Neuronal stem cell (in vitro differentiated cells): ENCODE measurements at regions not wholly inside any gene's neighbourhood (a gene's known extent, or its start where the extent isn't known, plus 50 kb on each side); places are given as distances from the start of the nearest gene placed in this dataset.

ENCODE experiments used
- DNase-seq: peaks from one replicate; pipeline ENCODE4 v3.0.0-alpha.2; 2013; ENCODE audit warnings: low spot score
- H2AFZ ChIP-seq: one replicate; pipeline ENCODE4 v1.6.1; 2013; ENCODE audit warnings: mild to moderate bottlenecking, low read length, inconsistent platforms
- H2AK5ac ChIP-seq: 2 replicates; pipeline ENCODE4 v1.6.1; 2013; ENCODE audit warnings: low read depth, mild to moderate bottlenecking, inconsistent platforms, low read length, moderate library complexity, mixed read lengths
- H2BK120ac ChIP-seq: 2 replicates; pipeline ENCODE4 v1.6.1; 2013; ENCODE audit warnings: low read depth, mild to moderate bottlenecking, inconsistent platforms, low read length, moderate library complexity, mixed read lengths
- H2BK12ac ChIP-seq: one replicate; pipeline ENCODE4 v1.6.1; 2013; ENCODE audit warnings: low read length, inconsistent platforms
- H2BK15ac ChIP-seq: 2 replicates; pipeline ENCODE4 v1.6.1; 2013; ENCODE audit warnings: mild to moderate bottlenecking, low read length, inconsistent platforms, mixed read lengths
- H2BK5ac ChIP-seq: one replicate; pipeline ENCODE4 v1.6.1; 2013; ENCODE audit warnings: inconsistent platforms, mild to moderate bottlenecking, low read length, moderate library complexity
- H3K14ac ChIP-seq: one replicate; pipeline ENCODE4 v1.6.1; 2013; ENCODE audit warnings: low read length, inconsistent platforms
- H3K18ac ChIP-seq: 2 replicates; pipeline ENCODE4 v1.6.1; 2013; ENCODE audit warnings: low read length, inconsistent platforms
- H3K23ac ChIP-seq: 2 replicates; pipeline ENCODE4 v1.6.1; 2013; ENCODE audit warnings: low read depth, mild to moderate bottlenecking, mixed read lengths, low read length, inconsistent platforms; ENCODE audit not compliant: poor library complexity
- H3K27ac ChIP-seq: replicated peaks from 3 replicates; pipeline ENCODE4 v1.5.1; 2013; ENCODE audit warnings: low read length, inconsistent platforms
- H3K27me3 ChIP-seq, 3 experiments: 2 replicates each; pipeline ENCODE4 v1.6.1; 2013; ENCODE audit warnings: low read length in 3 of 3, mild to moderate bottlenecking in 2 of 3, inconsistent platforms in 1 of 3, low read depth in 1 of 3, mixed read lengths in 1 of 3, moderate library complexity in 1 of 3; ENCODE audit not compliant: control insufficient read depth in 3 of 3, insufficient read depth in 3 of 3
- H3K36me3 ChIP-seq, 2 donors: replicated peaks in 1 of 2; 2 replicates each; pipeline ENCODE4 v1.6.1; 2013; ENCODE audit warnings: low read length in 2 of 2; ENCODE audit not compliant: control insufficient read depth in 2 of 2, insufficient read depth in 2 of 2
- H3K4ac ChIP-seq: 2 replicates; pipeline ENCODE4 v1.6.1; 2013; ENCODE audit warnings: inconsistent platforms, mild to moderate bottlenecking, low read length, moderate library complexity
- H3K4me1 ChIP-seq, 2 donors: 1 replicate in 1 of 2; 2 replicates in 1 of 2; pipeline ENCODE4 v1.6.1; 2013; ENCODE audit warnings: low read length in 2 of 2, low read depth in 1 of 2; ENCODE audit not compliant: control insufficient read depth in 2 of 2, insufficient read depth in 1 of 2
- H3K4me2 ChIP-seq: one replicate; pipeline ENCODE4 v1.6.1; 2013; ENCODE audit warnings: mild to moderate bottlenecking, low read length, inconsistent platforms; ENCODE audit not compliant: insufficient read depth, poor library complexity, severe bottlenecking
- H3K4me3 ChIP-seq, 2 donors: 2 replicates each; pipeline ENCODE4 v1.5.1; 2013; ENCODE audit warnings: low read length in 2 of 2, mild to moderate bottlenecking in 2 of 2, inconsistent platforms in 1 of 2, moderate library complexity in 1 of 2
- H3K79me1 ChIP-seq: one replicate; pipeline ENCODE4 v1.6.1; 2013; ENCODE audit warnings: low read depth, mild to moderate bottlenecking, inconsistent platforms, low read length, moderate library complexity
- H3K9ac ChIP-seq: one replicate; pipeline ENCODE4 v1.6.1; 2013; ENCODE audit warnings: mild to moderate bottlenecking, low read depth, low read length, inconsistent platforms; ENCODE audit not compliant: poor library complexity
- H3K9me3 ChIP-seq, 2 donors: replicated peaks in 1 of 2; 2 replicates each; pipeline versions ENCODE3 to v1.6.1; 2013; ENCODE audit warnings: low read length in 2 of 2, mild to moderate bottlenecking in 2 of 2, inconsistent platforms in 1 of 2, low read depth in 1 of 2, mixed read lengths in 1 of 2, moderate library complexity in 1 of 2; ENCODE audit not compliant: control insufficient read depth in 2 of 2, insufficient read depth in 1 of 2
- H4K8ac ChIP-seq: one replicate; pipeline ENCODE4 v1.6.1; 2013; ENCODE audit warnings: low read depth, mild to moderate bottlenecking, inconsistent platforms, low read length, moderate library complexity
- H4K91ac ChIP-seq: one replicate; pipeline ENCODE4 v1.6.1; 2013; ENCODE audit warnings: low read length, low read depth, mild to moderate bottlenecking, inconsistent platforms; ENCODE audit not compliant: poor library complexity
- WGBS, 2 donors: extraction: QIAGEN DNeasy Blood & Tissue Kit; methylation state at CpG; one replicate each; pipeline ENCODE4 v1.1.7; 2013; ENCODE audit warnings: missing lambda C conversion rate in 2 of 2, mixed read lengths in 1 of 2; ENCODE audit not compliant: insufficient read length in 2 of 2, insufficient replicate concordance in 1 of 2; ENCODE audit errors: extremely low coverage in 2 of 2; 5-methylcytosine and 5-hydroxymethylcytosine counted together

DNA sequence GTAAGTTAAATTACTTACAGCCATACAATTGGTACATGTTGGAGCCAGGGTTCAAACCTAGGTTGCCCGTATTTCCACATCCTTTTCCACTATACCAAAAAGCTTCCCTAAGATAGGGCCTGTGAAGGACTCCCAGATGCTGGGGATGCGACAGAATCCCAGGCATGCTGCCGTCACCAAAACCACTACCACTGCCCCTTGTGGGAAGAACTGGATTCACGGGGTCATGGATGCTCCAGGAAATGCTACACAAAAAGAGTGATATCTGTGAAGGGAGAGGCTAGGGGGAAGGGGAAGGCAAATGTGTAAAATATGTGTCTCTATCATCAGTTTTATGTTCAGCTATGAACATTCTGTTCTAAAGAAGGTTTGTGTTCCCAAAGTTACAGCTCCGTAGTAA is 133.9 kb upstream of the IVNS1ABP start:
- H2AFZ ChIP-seq: no peak overlapping the region
- no peak overlapping the region for H2BK12ac ChIP-seq
- no peaks in the 10 kb centered on the region for H3K27me3 ChIP-seq
- no peaks in the 10 kb centered on the region for H3K9me3 ChIP-seq
- H2AK5ac ChIP-seq: no peak overlapping the region
- no peak overlapping the region for H3K27ac ChIP-seq
- no peak overlapping the region for H4K91ac ChIP-seq
- no peak overlapping the region for H3K4me3 ChIP-seq
- no CpG with 5 or more reads among the region's 5 CpGs for WGBS, 2 donors
- no peak overlapping the region for H3K23ac ChIP-seq
- no peaks in the 10 kb centered on the region for H3K36me3 ChIP-seq
- H2BK5ac ChIP-seq: no peak overlapping the region
- DNase-seq: no peak
- H3K18ac ChIP-seq: no peak overlapping the region
- no peak overlapping the region for H3K4ac ChIP-seq
- no peak overlapping the region for H2BK15ac ChIP-seq
- peaks cover 4 to 5% of the 10 kb centered on the region in 2 donors for H3K4me1 ChIP-seq
- H3K14ac ChIP-seq: no peak overlapping the region
- H3K79me1 ChIP-seq: no peaks in the 10 kb centered on the region
- H3K4me2 ChIP-seq: no peak overlapping the region
- H3K9ac ChIP-seq: no peak overlapping the region
- H2BK120ac ChIP-seq: no peak overlapping the region
- no peak overlapping the region for H4K8ac ChIP-seq

DNA sequence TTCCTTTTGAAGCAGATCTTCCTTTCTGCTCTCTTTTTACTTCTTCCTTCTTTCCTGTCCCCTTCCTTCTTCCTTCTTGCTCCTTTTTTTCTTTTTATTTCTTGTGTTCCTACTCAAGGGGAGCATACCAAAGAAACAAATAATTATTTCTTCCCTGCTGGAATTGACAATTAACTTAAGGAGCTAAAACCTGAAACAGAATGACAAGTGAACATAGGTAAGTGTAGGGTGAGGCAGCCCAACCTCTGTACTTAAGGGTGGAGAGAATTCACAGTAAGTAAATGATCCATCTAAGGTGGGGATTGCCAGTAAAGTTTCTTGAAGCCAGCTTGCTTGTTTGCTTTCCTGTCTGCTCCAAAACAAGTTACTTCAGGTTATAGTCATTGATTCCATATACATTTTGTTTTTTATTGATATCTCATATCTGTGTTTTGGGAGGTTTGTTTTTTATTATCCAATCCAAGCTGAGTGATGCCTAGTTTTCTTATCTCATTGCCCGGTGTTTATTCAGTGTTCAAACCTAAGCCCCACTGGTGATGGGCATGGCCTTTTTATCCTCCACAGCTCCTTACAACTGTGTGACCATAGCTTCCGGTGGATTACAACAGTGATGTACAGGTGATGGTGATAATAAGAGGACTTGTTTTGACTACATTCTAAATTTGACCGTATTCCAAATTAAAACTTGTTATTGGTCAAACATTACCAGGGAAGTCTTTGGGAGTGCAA is 133.2 kb upstream of the IVNS1ABP start:
- Histone ChIP-seq H2AK5ac (no peak overlapping the region), H2BK15ac (no peak overlapping the region), H3K36me3 (no peaks in the 10 kb centered on the region), H4K91ac (no peak overlapping the region), H2BK5ac (no peak overlapping the region), H3K9me3 (no peaks in the 10 kb centered on the region), H3K79me1 (no peaks in the 10 kb centered on the region), H3K27ac (no peak overlapping the region), H2BK120ac (no peak overlapping the region), H3K14ac (no peak overlapping the region), H3K23ac (no peak overlapping the region), H2BK12ac (no peak overlapping the region), H3K9ac (no peak overlapping the region), H3K4me2 (no peak overlapping the region), H3K4me1 (peaks cover 4 to 5% of the 10 kb centered on the region in 2 donors), H2AFZ (no peak overlapping the region), H3K4ac (no peak overlapping the region), H3K18ac (no peak overlapping the region), H3K4me3 (no peak overlapping the region), H4K8ac (no peak overlapping the region), H3K27me3 (no peaks in the 10 kb centered on the region)
- WGBS, 2 donors: no CpG with 5 or more reads among the region's 3 CpGs
- DNase-seq: no peak

DNA sequence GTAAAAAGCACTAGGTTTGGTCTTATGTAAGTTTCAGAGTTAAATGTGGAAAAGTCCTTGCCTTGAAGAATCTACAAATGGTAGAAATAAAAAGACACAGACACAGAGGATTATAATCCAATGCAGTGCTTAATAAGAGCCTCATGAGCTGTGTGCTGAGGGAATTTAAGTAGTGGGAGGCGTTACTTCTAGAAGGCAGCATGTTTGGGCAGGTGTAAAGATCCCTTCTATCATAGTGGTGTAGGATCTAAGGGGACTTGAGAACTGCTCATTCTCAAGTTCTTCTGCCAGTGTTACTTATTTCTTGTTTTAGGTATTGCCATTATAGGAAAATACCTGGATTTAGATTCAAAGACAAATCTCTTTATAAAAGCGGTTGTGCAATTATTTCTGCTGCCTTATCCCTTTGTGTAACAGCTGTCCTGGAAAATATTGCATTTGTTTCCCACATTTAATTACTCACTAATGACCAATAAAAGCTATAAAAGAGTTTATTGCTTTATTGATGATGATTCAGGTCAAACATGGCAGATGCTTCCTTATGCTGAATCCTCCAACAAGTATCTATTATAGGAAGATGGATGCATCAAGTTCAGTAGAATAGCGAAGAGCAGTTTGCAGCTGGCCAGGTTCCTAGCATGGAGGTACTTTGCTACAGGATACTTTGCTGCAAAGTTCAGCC is 132.5 kb upstream of the IVNS1ABP start:
- H3K4me1 ChIP-seq: peaks cover 4 to 6% of the 10 kb centered on the region in 2 donors
- H2BK12ac ChIP-seq: no peak overlapping the region
- no peak overlapping the region for H3K4ac ChIP-seq
- no peak overlapping the region for H2AFZ ChIP-seq
- H2BK5ac ChIP-seq: no peak overlapping the region
- no peak overlapping the region for H4K91ac ChIP-seq
- no peaks in the 10 kb centered on the region for H3K79me1 ChIP-seq
- no peak overlapping the region for H3K23ac ChIP-seq
- no peak overlapping the region for H3K9ac ChIP-seq
- no peak overlapping the region for H2BK15ac ChIP-seq
- no peaks in the 10 kb centered on the region for H3K9me3 ChIP-seq
- no CpG with 5 or more reads among the region's 3 CpGs for WGBS, 2 donors
- H4K8ac ChIP-seq: no peak overlapping the region
- H3K4me2 ChIP-seq: no peak overlapping the region
- no peaks in the 10 kb centered on the region for H3K36me3 ChIP-seq
- no peak overlapping the region for H3K4me3 ChIP-seq
- H2BK120ac ChIP-seq: no peak overlapping the region
- no peak overlapping the region for H2AK5ac ChIP-seq
- no peak for DNase-seq
- no peaks in the 10 kb centered on the region for H3K27me3 ChIP-seq
- no peak overlapping the region for H3K14ac ChIP-seq
- no peak overlapping the region for H3K27ac ChIP-seq
- H3K18ac ChIP-seq: no peak overlapping the region

DNA sequence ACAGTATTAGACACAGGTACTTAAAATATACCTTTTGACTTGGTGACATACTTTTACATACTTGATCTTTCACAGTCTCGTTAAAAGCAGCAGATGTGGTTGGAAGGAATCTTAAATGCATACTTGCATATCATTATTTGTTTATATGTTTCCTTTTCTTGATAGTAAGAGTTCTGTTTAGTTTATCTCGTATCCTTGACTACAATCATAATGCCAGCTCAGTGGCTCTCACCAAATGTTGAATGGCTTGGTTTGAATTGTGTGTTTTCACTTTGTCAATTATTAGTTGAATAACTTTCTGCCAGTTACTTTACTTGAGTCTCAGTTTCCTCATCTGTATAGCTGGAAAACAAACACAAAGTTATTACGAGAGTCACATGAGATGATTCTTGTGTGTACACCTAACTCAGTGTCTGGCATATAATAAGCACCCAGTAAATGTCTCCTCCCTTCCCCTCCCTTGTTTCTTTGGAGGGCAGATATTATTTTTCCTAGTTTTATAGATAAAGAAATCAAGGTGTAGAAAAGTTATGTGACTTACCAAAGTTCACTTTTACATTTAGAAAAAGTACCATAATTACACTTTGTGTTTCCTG is 131.6 kb upstream of the IVNS1ABP start:
- no peak for DNase-seq

More for the DNA sequence above, 131.6 kb upstream of the IVNS1ABP start:
- no peaks in the 10 kb centered on the region for H3K36me3 ChIP-seq
- H3K27ac ChIP-seq: no peak overlapping the region
- H3K18ac ChIP-seq: no peak overlapping the region
- no peak overlapping the region for H3K4me3 ChIP-seq
- H3K9ac ChIP-seq: no peak overlapping the region
- no peak overlapping the region for H2BK12ac ChIP-seq
- H2BK120ac ChIP-seq: no peak overlapping the region
- no peak overlapping the region for H3K23ac ChIP-seq
- no peaks in the 10 kb centered on the region for H3K9me3 ChIP-seq
- H2AFZ ChIP-seq: no peak overlapping the region
- no CpG with 5 or more reads among the region's 3 CpGs for WGBS, 2 donors
- H3K4ac ChIP-seq: no peak overlapping the region
- H4K91ac ChIP-seq: no peak overlapping the region
- no peak overlapping the region for H2BK5ac ChIP-seq
- H2AK5ac ChIP-seq: no peak overlapping the region
- H3K79me1 ChIP-seq: no peaks in the 10 kb centered on the region
- peaks cover 4 to 6% of the 10 kb centered on the region in 2 donors for H3K4me1 ChIP-seq
- H2BK15ac ChIP-seq: no peak overlapping the region
- H4K8ac ChIP-seq: no peak overlapping the region
- H3K14ac ChIP-seq: no peak overlapping the region
- no peak overlapping the region for H3K4me2 ChIP-seq
- H3K27me3 ChIP-seq: no peaks in the 10 kb centered on the region
